ENCODE measurements at regions not wholly inside any gene's neighbourhood (a gene's known extent, or its start where the extent isn't known, plus 50 kb on each side); places are given as distances from the start of the nearest gene placed in this dataset.

DNA sequence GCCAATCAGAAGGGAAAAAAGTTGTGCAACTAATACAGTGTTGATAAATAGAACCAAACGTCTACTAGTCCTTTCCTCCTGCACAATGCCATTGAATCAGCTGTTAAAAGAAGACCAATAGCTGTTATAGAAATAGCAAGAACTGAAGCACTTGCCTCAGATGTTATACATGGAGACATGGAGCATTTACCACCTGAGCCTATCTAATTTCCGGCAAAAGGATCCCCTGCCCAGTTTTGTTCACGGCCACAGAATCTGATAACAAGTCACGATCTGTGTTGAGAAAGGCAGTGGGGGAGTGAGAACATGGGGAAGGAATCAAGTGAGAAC lies 285.4 kb downstream of the ZEB2 start:
- H3K4me3 ChIP-seq (replicated peaks in 1 of 2; ENCODE audit: low read depth in 2 of 2, low read length in 2 of 2), result no peak overlapping the region
- TF ChIP-seq, protein P1, sequence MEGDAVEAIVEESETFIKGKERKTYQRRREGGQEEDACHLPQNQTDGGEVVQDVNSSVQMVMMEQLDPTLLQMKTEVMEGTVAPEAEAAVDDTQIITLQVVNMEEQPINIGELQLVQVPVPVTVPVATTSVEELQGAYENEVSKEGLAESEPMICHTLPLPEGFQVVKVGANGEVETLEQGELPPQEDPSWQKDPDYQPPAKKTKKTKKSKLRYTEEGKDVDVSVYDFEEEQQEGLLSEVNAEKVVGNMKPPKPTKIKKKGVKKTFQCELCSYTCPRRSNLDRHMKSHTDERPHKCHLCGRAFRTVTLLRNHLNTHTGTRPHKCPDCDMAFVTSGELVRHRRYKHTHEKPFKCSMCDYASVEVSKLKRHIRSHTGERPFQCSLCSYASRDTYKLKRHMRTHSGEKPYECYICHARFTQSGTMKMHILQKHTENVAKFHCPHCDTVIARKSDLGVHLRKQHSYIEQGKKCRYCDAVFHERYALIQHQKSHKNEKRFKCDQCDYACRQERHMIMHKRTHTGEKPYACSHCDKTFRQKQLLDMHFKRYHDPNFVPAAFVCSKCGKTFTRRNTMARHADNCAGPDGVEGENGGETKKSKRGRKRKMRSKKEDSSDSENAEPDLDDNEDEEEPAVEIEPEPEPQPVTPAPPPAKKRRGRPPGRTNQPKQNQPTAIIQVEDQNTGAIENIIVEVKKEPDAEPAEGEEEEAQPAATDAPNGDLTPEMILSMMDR (IDR thresholded peaks at IDR 0.05; ENCODE audit: low read depth, low read length), result no peak
- DNase-seq (ENCODE audit: low read depth in 2 of 2), result no peak

DNA sequence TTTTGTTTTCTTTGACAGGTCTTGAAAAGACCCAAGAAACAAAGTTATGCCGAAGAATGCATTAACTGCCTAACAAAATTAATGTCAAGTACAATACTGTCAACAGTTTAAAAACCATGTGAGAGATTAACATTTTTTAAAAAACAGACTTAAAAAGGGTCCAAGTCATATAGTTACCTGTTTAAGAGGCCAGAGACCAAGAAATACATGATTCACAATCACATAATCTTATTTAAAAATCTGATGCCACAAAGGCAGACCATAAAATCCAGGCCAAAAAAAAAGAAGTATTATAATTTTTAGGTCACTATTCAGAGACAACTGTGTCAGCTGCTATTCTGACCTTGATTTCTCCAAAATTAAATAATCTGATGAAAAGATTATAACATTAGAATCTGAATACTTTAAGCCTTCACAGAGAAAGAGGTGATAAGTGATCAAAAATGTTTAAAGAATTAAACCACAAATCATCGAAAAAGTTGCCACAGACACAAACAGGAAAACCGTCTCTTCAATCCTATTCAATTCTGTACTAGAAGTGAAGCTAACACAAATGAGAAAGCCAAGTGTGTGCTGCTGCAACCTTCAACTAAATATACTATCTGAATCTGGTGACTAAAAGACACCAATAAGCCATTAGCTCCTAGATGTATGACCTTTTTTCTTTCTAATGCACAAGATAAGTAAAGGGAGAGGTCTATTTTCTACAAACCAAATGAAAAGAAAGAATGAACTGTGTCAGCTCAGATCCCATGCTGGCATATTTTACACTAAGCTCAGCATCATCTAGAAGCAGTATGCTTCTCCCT lies 286.0 kb downstream of the ZEB2 start:
- no peak for DNase-seq (ENCODE audit: low read depth in 2 of 2)
- no peak overlapping the region for H3K4me3 ChIP-seq (replicated peaks in 1 of 2; ENCODE audit: low read depth in 2 of 2, low read length in 2 of 2)

DNA sequence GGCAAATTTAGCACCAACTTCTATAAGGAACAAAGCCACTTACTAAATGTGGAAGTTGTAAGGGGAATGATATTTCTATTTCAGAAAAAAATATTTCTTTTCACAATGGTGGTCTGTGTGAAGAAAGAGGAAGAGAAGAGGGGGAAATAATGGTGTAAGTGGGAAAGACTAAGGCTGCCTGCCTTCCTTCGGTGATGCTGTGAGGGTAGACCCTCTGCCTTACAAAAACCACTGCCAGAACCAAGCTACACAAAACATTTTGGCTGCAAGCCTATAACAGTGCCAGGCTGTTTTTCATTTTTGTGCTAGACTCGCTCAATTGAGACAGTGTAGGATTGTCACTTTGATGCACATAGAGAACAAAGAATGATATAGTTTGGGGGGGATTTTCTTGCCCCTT lies 286.6 kb downstream of the ZEB2 start:
- TF ChIP-seq, protein P1 (IDR thresholded peaks at IDR 0.05; ENCODE audit: low read depth, low read length), result no peak
- no peak for DNase-seq (ENCODE audit: low read depth in 2 of 2)
- no peak overlapping the region for H3K4me3 ChIP-seq (replicated peaks in 1 of 2; ENCODE audit: low read depth in 2 of 2, low read length in 2 of 2)

More for the DNA sequence above, 286.0 kb downstream of the ZEB2 start:
- TF ChIP-seq, protein P1 (IDR thresholded peaks at IDR 0.05; ENCODE audit: low read depth, low read length), result no peak

DNA sequence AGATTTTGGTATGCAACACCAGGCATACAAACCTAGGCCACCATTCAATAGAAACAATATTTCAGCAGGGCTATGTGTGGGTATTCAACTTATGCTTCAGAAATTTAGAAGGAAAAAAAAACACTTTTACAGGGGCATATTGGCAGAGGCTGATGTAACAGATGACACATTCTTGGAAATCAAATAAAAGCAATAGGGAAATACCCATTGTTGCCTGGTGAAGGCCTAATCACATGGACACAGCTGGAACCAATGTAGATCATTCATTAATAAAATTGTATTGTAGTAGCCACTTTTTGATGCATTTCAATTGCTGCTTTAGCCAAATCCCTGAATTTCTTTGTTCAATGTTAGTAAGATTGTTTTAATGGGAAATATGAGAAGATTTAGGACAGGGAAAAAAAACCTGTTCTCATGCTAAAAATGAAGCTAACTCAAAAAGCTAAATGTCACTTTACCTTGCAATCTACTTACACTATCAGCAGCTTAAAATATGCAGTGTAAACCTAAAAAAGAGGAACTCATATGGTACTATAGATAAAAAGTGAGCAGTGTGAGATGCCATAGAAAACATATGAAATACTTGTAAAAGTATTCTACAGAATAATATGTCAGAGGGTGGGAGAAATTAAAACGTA lies 289.4 kb downstream of the ZEB2 start:
- TF ChIP-seq, protein P1 (IDR thresholded peaks at IDR 0.05; ENCODE audit: low read depth, low read length), result no peak
- peak in 1 of 2 donors; percentile 52 for DNase-seq (ENCODE audit: low read depth in 2 of 2)
- H3K4me3 ChIP-seq (replicated peaks in 1 of 2; ENCODE audit: low read depth in 2 of 2, low read length in 2 of 2), result no peak overlapping the region

DNA sequence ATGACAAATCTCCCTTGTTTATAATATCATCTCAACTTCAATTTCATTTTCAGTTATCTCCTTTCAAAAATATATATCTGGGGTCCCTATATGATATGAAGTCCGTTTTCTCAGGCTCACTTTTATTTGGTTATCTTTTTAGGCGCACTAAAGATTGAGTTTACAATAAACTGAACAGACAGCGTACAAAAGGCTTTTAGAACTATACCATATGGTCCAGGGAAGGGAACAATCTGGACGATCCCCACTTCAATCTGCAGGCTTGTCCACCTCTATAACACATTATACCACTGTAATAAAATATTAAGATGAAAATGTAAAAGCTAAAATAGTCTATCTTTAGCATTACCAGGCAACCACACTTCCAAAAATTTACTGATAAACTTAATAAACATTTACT lies 289.9 kb downstream of the ZEB2 start:
- TF ChIP-seq, protein P1 (IDR thresholded peaks at IDR 0.05; ENCODE audit: low read depth, low read length), result no peak
- no peak for DNase-seq (ENCODE audit: low read depth in 2 of 2)
- no peak overlapping the region for H3K4me3 ChIP-seq (replicated peaks in 1 of 2; ENCODE audit: low read depth in 2 of 2, low read length in 2 of 2)

DNA sequence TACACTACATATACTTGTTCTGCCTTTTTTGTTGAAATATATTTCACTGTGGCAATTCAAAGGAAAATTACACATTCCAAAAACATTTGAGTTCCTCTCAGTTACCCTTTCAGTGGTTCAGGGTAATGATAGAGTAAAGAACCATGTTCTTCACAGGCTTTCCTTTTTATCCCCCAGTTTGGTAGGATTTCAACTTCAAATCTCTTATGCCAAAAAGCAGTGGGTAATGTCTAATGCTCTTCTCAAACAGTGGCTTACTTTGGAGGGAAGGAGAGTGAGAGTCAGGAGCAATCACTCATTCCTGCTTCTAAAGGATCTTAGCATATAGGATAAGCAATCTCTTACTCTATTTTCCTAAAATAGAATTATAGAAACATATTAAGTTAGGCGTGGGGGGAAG lies 290.6 kb downstream of the ZEB2 start:
- TF ChIP-seq, protein P1 (IDR thresholded peaks at IDR 0.05; ENCODE audit: low read depth, low read length), result no peak
- no peak overlapping the region for H3K4me3 ChIP-seq (replicated peaks in 1 of 2; ENCODE audit: low read depth in 2 of 2, low read length in 2 of 2)
- no peak for DNase-seq (ENCODE audit: low read depth in 2 of 2)
